B cell (primary cell): ENCODE measurements at regions not wholly inside any gene's neighbourhood (a gene's known extent, or its start where the extent isn't known, plus 50 kb on each side); places are given as distances from the start of the nearest gene placed in this dataset.

ENCODE experiments used
- ATAC-seq: fragments of 200-7000 bp; cut with Tn5 transposase; one replicate; pipeline ENCODE4 v1.10.0; 2021; ENCODE audit warnings: low read depth, mild to moderate bottlenecking, moderate number of reproducible peaks, moderate library complexity
- CTCF ChIA-PET: fragments of 350-600 bp; sonication (Branson Sonifier 250); formaldehyde crosslinking; loops from one replicate; lab custom pipeline; 2021; ENCODE audit warnings: antibody characterized with exemption, inconsistent platforms; lab: Charles Lee
- POLR2A ChIA-PET: fragments of 350-600 bp; sonication (Branson Sonifier 250); formaldehyde crosslinking; loops from one replicate; lab custom pipeline; 2021; ENCODE audit warnings: antibody characterized with exemption; lab: Charles Lee
- DNase-seq: peaks from one replicate; pipeline ENCODE4 v3.0.0; 2013
- H2AFZ ChIP-seq: 2 replicates; pipeline ENCODE4 v1.6.1; 2012; ENCODE audit warnings: mild to moderate bottlenecking, low read depth, low read length; ENCODE audit not compliant: insufficient read depth, poor library complexity, severe bottlenecking
- H3K27ac ChIP-seq, 2 donors: 1 replicate in 1 of 2; 2 replicates in 1 of 2; pipeline ENCODE4 v1.5.1; 2012 to 2013; ENCODE audit warnings: low read length in 2 of 2, mild to moderate bottlenecking in 2 of 2, moderate library complexity in 1 of 2
- H3K27me3 ChIP-seq, 4 experiments: fragments of 200-600 bp in 1 of 4; sonication (generic) in 1 of 4; replicated peaks in 1 of 4; 1 replicate in 2 of 4; 2 replicates in 2 of 4; pipeline versions ENCODE4 v1.6.1 to v1.7.0; 2013 to 2016; ENCODE audit warnings: low read length in 3 of 4, mild to moderate bottlenecking in 2 of 4, mixed read lengths in 1 of 4, moderate library complexity in 1 of 4; ENCODE audit not compliant: insufficient read depth in 4 of 4, control insufficient read depth in 3 of 4; ENCODE audit errors: control extremely low read depth in 1 of 4
- H3K36me3 ChIP-seq, 2 experiments: replicated peaks in 1 of 2; 1 replicate in 1 of 2; 2 replicates in 1 of 2; pipeline versions ENCODE4 v1.6.1 to v1.7.1; 2013; ENCODE audit warnings: low read length in 1 of 2; ENCODE audit not compliant: insufficient read depth in 2 of 2, control insufficient read depth in 1 of 2; ENCODE audit errors: control extremely low read depth in 1 of 2, extremely low read depth in 1 of 2
- H3K4me1 ChIP-seq, 2 donors: fragments of 200-600 bp in 1 of 2; sonication (generic) in 1 of 2; 1 replicate in 1 of 2; 2 replicates in 1 of 2; pipeline versions ENCODE4 v1.5.1 to v1.6.1; 2013 to 2017; ENCODE audit warnings: low read length in 2 of 2; ENCODE audit not compliant: control insufficient read depth in 2 of 2, insufficient read depth in 2 of 2
- H3K4me2 ChIP-seq: replicated peaks from 2 replicates; pipeline ENCODE3; 2012; ENCODE audit warnings: mild to moderate bottlenecking, low read depth, low read length; ENCODE audit not compliant: poor library complexity, severe bottlenecking
- H3K4me3 ChIP-seq, 5 experiments: fragments of 200-600 bp in 1 of 5; sonication (generic) in 1 of 5; 1 replicate in 3 of 5; 2 replicates in 2 of 5; pipeline versions ENCODE4 v1.5.1 to v1.7.0; 2011 to 2016; ENCODE audit warnings: low read length in 4 of 5, mild to moderate bottlenecking in 4 of 5, low read depth in 2 of 5, control low read depth in 1 of 5, moderate library complexity in 1 of 5; ENCODE audit not compliant: insufficient read depth in 1 of 5; ENCODE audit errors: control extremely low read depth in 1 of 5, extremely low read depth in 1 of 5
- H3K79me2 ChIP-seq: fragments of 200-600 bp; sonication (generic); one replicate; pipeline ENCODE4 v1.6.0; 2016; ENCODE audit warnings: low read length; ENCODE audit not compliant: control insufficient read depth, insufficient read depth
- H3K9ac ChIP-seq: fragments of 200-600 bp; sonication (generic); 2 replicates; pipeline ENCODE4 v1.6.1; 2017; ENCODE audit warnings: mild to moderate bottlenecking, low read length, moderate library complexity
- H3K9me3 ChIP-seq, 3 donors: one replicate each; pipeline versions ENCODE4 v1.6.1 to v1.7.1; 2013; ENCODE audit warnings: low read length in 2 of 3; ENCODE audit not compliant: control insufficient read depth in 2 of 3, insufficient read depth in 1 of 3; ENCODE audit errors: control extremely low read depth in 1 of 3
- H4K20me1 ChIP-seq: 2 replicates; pipeline ENCODE4 v1.6.0; 2012; ENCODE audit warnings: mild to moderate bottlenecking, low read length; ENCODE audit not compliant: insufficient read depth, control insufficient read depth, poor library complexity, severe bottlenecking
- H3K27ac Mint-ChIP-seq: one replicate; pipeline ENCODE4 v1.8.0; 2021; ENCODE audit warnings: mixed read lengths
- H3K27me3 Mint-ChIP-seq: one replicate; pipeline ENCODE4 v1.8.0; 2021; ENCODE audit warnings: mixed read lengths
- H3K4me1 Mint-ChIP-seq: one replicate; pipeline ENCODE4 v1.8.0; 2021; ENCODE audit warnings: mixed read lengths
- H3K4me3 Mint-ChIP-seq: one replicate; pipeline ENCODE4 v1.8.0; 2021; ENCODE audit warnings: mixed read lengths
- H3K9me3 Mint-ChIP-seq: one replicate; pipeline ENCODE4 v1.8.0; 2022; ENCODE audit warnings: mixed read lengths; ENCODE audit not compliant: insufficient read depth
- CTCF ChIP-seq: fragments of 200-600 bp; IDR thresholded peaks from one replicate; pipeline ENCODE4 v1.8.0; 2022; ENCODE audit warnings: antibody characterized with exemption, mild to moderate bottlenecking
- EZH2 ChIP-seq: IDR thresholded peaks from 2 replicates; pipeline ENCODE4 v1.6.1; 2012; ENCODE audit warnings: borderline replicate concordance, low read depth, mild to moderate bottlenecking, moderate library complexity, low read length; ENCODE audit not compliant: insufficient read depth, poor library complexity, severe bottlenecking
- WGBS: methylation state at CpG from one replicate; pipeline ENCODE4 v1.1.5; 2013; ENCODE audit warnings: missing lambda C conversion rate; ENCODE audit not compliant: insufficient coverage; 5-methylcytosine and 5-hydroxymethylcytosine counted together
- intact Hi-C: fragments of 100-400 bp; cut with micrococcal nuclease; formaldehyde crosslinking; loops from one replicate; pipeline ENCODE4 v1.10.0; 2022

DNA sequence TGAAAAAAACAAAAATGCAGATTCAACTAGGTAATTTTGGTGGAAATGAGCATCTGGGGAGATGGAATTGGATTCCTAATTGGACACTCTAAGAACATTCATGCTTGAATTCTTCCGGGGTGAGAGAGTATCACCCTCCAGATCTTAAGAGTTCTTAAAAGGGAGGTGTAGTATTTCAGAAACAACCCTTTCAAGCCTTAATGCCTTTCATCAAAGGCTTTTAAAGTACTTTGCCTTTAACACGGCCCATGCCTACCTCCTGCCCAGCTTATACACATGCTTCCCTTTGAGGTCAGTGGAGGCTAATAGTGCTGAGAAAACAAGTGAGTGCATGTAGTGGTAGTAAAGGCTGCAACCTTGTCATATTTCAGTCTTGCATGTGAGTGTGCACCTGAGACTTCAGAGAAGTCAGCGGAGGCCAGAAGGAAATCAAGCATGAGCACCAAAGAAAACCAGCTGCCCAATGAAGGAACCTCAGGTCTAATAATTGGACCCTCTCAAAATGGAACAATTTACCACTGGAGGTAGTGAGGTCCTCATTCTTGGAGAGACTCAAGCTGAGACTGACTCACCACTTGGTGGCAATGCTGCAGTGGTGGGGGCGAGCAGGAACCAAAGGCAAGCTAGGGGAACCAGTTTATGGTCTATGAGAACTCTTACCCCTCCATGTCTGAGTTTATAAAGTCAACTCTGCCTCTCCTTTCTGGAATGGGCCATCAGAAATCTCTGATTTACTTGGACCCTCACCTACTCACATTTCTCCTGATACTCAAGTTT is 98.4 kb upstream of the GDNF start:
- 67% methylated on average over 1 of the region's 4 CpGs for WGBS
- H3K9ac ChIP-seq, result no peak overlapping the region

More for the DNA sequence above, 98.4 kb upstream of the GDNF start:
- H3K9me3 Mint-ChIP-seq, result peaks cover 2% of the 10 kb centered on the region
- no peaks in the 10 kb centered on the region for H3K4me1 Mint-ChIP-seq
- ChIA-PET POLR2A (no interaction called here), CTCF (no interaction called here)
- Histone ChIP-seq H3K79me2 (no peaks in the 10 kb centered on the region), H3K27ac (no peak overlapping the region), H3K9me3 (peaks cover 0 to 4% (median 0%) of the 10 kb centered on the region in 3 donors), H3K27me3 (no peaks in the 10 kb centered on the region), H3K4me1 (no peaks in the 10 kb centered on the region), H3K4me3 (no peak overlapping the region), H3K36me3 (no peaks in the 10 kb centered on the region), H3K4me2 (no peak overlapping the region), H2AFZ (no peak overlapping the region), H4K20me1 (no peaks in the 10 kb centered on the region)
- intact Hi-C loops, result no loop called here
- DNase-seq, result no peak
- TF ChIP-seq EZH2 (no peak), CTCF (no peak)
- no peak overlapping the region for H3K4me3 Mint-ChIP-seq
- peaks cover 7% of the 10 kb centered on the region for H3K27me3 Mint-ChIP-seq
- H3K27ac Mint-ChIP-seq, result no peak overlapping the region
- no peak for ATAC-seq
